HEK293T (cell line): ENCODE measurements at regions not wholly inside any gene's neighbourhood (a gene's known extent, or its start where the extent isn't known, plus 50 kb on each side); places are given as distances from the start of the nearest gene placed in this dataset.

Experiments
- CTCF ChIA-PET: fragments of 350-600 bp; formaldehyde crosslinking; extraction: SDS; loops from one replicate; lab custom pipeline; 2021; ENCODE audit warnings: antibody characterized with exemption, inconsistent platforms; lab: Yijun Ruan, JAX
- POLR2A ChIA-PET: fragments of 350-600 bp; formaldehyde crosslinking; extraction: SDS; loops from one replicate; lab custom pipeline; 2020; ENCODE audit warnings: antibody characterized with exemption, inconsistent platforms; lab: Yijun Ruan, JAX
- DNase-seq: peaks from one replicate; pipeline ENCODE4 v3.0.0; 2012; ENCODE audit warnings: mixed read lengths; ENCODE audit errors: extremely low spot score
- ARNT ChIP-seq: fragments of 450-650 bp; IDR thresholded peaks from 2 replicates; pipeline ENCODE4 v1.6.1; 2017; ENCODE audit warnings: mild to moderate bottlenecking
- BHLHE40 ChIP-seq: fragments of 450-650 bp; IDR thresholded peaks from 2 replicates; pipeline ENCODE4 v1.6.1; 2016; ENCODE audit warnings: mild to moderate bottlenecking, moderate library complexity, borderline replicate concordance
- CTBP1 ChIP-seq: fragments of 450-650 bp; IDR thresholded peaks from 2 replicates; pipeline ENCODE4 v1.6.1; 2016; ENCODE audit warnings: borderline replicate concordance
- ELF4 ChIP-seq: fragments of 450-650 bp; IDR thresholded peaks from 2 replicates; pipeline ENCODE4 v1.6.1; 2017; ENCODE audit warnings: antibody characterized with exemption
- FOXA1 ChIP-seq: fragments of 450-650 bp; IDR thresholded peaks from 2 replicates; pipeline ENCODE4 v1.6.1; 2016; ENCODE audit warnings: mild to moderate bottlenecking
- FOXK2 ChIP-seq: fragments of 450-650 bp; IDR thresholded peaks from 2 replicates; pipeline ENCODE4 v1.6.1; 2016; ENCODE audit warnings: mild to moderate bottlenecking
- FOXM1 ChIP-seq: fragments of 450-650 bp; IDR thresholded peaks from 2 replicates; pipeline ENCODE4 v1.6.1; 2017; ENCODE audit warnings: mild to moderate bottlenecking, borderline replicate concordance
- HDGF ChIP-seq: fragments of 450-650 bp; IDR thresholded peaks from 2 replicates; pipeline ENCODE4 v1.6.1; 2017; ENCODE audit warnings: antibody characterized with exemption, borderline replicate concordance
- L3MBTL2 ChIP-seq: fragments of 450-650 bp; conservative IDR thresholded peaks from 2 replicates; pipeline ENCODE4 v1.6.1; 2016; ENCODE audit warnings: mild to moderate bottlenecking
- LEF1 ChIP-seq: fragments of 450-650 bp; IDR thresholded peaks from 2 replicates; pipeline ENCODE4 v1.6.1; 2017; ENCODE audit warnings: mild to moderate bottlenecking, borderline replicate concordance
- NFRKB ChIP-seq: fragments of 450-650 bp; IDR thresholded peaks from 2 replicates; pipeline ENCODE4 v1.6.1; 2016; ENCODE audit warnings: mild to moderate bottlenecking, moderate library complexity
- SP1 ChIP-seq: fragments of 450-650 bp; IDR thresholded peaks from 2 replicates; pipeline ENCODE4 v1.6.1; 2017
- SUZ12 ChIP-seq: fragments of 450-650 bp; IDR thresholded peaks from 2 replicates; pipeline ENCODE4 v1.6.1; 2016; ENCODE audit warnings: mild to moderate bottlenecking
- TARDBP ChIP-seq: fragments of 450-650 bp; IDR thresholded peaks from 2 replicates; pipeline ENCODE4 v1.6.1; 2016
- ZNF384 ChIP-seq: fragments of 450-650 bp; IDR thresholded peaks from 2 replicates; pipeline ENCODE4 v1.6.1; 2016
- TF ChIP-seq, protein P1 (sequence below): fragments of 450-650 bp; IDR thresholded peaks from 2 replicates; pipeline ENCODE4 v1.6.1; 2016

- TF ChIP-seq NFRKB (no peak), SUZ12 (no peak), L3MBTL2 (no peak), HDGF (no peak), ZNF384 (no peak), ELF4 (no peak), LEF1 (no peak), SP1 (no peak), BHLHE40 (no peak), CTBP1 (no peak), FOXK2 (no peak), FOXA1 (no peak), FOXM1 (no peak), ARNT (no peak), TARDBP (no peak)
- TF ChIP-seq, protein P1, sequence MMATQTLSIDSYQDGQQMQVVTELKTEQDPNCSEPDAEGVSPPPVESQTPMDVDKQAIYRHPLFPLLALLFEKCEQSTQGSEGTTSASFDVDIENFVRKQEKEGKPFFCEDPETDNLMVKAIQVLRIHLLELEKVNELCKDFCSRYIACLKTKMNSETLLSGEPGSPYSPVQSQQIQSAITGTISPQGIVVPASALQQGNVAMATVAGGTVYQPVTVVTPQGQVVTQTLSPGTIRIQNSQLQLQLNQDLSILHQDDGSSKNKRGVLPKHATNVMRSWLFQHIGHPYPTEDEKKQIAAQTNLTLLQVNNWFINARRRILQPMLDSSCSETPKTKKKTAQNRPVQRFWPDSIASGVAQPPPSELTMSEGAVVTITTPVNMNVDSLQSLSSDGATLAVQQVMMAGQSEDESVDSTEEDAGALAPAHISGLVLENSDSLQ: no peak
- POLR2A ChIA-PET: no interaction called here
- no peak for DNase-seq
- CTCF ChIA-PET: no interaction called here
Observed at GRCh38 chr2:81542119-81542518, 1237.6 kb upstream of the LRRTM1 start.

DNA sequence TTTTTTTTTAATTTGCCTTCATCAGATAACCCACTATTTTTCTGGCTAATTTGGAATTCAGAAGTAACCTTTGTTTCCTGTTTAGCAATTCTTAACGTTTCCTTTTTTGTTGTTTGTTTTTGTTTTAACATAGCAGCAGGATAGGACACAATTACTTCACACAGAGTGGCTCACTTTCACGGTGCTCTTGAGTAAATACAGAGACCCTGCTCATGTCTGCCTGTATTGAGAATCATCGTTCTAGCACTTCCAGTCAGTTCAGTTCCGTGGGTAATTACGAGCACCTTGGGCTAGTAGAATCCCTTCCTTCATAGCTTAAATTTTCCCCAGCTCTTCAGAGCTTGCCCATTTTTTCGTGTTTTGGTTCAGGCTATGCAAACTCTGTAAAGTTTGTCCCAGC is 1225.4 kb upstream of the LRRTM1 start:
- POLR2A ChIA-PET: no interaction called here
- no peak for DNase-seq
- CTCF ChIA-PET: no interaction called here
- no peak for TF ChIP-seq ZNF384

DNA sequence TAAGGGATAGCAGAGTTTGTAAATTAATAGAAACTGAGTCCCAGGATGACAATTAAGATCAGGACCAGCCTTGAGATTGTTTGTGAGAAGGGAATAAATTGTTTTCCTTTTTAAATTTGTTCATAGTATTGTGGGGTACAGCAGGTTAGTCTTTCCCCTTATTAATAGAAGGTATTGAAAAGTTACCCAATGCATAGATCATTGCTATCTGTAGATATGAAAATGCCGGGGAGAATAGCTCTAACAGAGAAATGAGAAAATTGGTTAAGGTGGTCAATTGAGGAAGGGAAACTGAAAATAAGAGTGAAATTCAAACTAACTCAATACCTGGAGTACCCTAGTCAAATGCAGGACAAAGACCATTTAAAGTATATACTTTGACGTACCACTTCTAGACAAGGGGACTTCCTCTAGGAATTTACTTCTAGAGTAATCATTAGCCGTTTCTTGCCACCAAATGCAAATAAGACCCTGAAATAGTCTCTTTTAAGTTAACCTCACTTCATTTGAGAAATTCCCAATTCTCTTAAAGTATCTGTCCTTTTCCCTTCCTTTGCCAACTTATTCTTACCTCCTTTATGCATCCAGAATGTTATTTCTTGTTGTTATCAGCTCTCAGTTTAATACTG is 1224.4 kb upstream of the LRRTM1 start:
- POLR2A ChIA-PET: no interaction called here
- no peak for DNase-seq
- CTCF ChIA-PET: no interaction called here
- no peak for TF ChIP-seq HDGF
- TF ChIP-seq L3MBTL2: no peak
- TF ChIP-seq ELF4: no peak
- TF ChIP-seq CTBP1: no peak
- no peak for TF ChIP-seq LEF1
- no peak for TF ChIP-seq SUZ12
- TF ChIP-seq SP1: no peak
- no peak for TF ChIP-seq FOXA1
- TF ChIP-seq ZNF384: no peak
- no peak for TF ChIP-seq FOXK2
- no peak for TF ChIP-seq FOXM1
- TF ChIP-seq, protein P1: no peak
- TF ChIP-seq NFRKB: no peak

DNA sequence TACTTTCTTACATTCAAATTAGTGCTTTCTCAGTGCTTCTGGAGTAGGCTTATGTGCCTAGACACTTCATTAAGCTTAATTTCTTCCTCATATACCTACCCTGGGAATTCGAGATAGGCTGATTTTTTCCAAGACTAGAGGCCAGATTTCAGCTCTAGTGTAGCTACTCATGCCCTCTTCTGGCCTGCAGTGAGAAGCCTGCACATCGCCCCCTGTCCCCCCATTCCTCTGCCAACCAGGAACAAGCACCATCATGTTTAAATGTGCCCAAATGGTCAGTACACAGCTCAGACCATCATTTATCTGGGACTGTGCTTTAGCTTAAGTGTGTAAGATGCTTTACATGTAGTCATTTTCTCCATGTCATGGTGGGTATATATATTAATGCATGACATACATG is 1218.8 kb upstream of the LRRTM1 start:
- POLR2A ChIA-PET: no interaction called here
- TF ChIP-seq L3MBTL2 (no peak), ELF4 (no peak), ARNT (no peak), FOXA1 (no peak), SP1 (no peak), LEF1 (no peak), TARDBP (no peak), NFRKB (no peak), ZNF384 (no peak), CTBP1 (no peak), HDGF (no peak), SUZ12 (no peak), FOXK2 (no peak), FOXM1 (no peak), BHLHE40 (no peak)
- TF ChIP-seq, protein P1: no peak
- CTCF ChIA-PET: no interaction called here
- no peak for DNase-seq

GRCh38 chr2:81513328-81513727 is 1208.8 kb upstream of the LRRTM1 start:
- no peak for DNase-seq
- POLR2A ChIA-PET: no interaction called here
- CTCF ChIA-PET: no interaction called here
- TF ChIP-seq L3MBTL2 (no peak), HDGF (no peak)

GRCh38 chr2:81505586-81505985 is 1201.0 kb upstream of the LRRTM1 start:
- DNase-seq: no peak
- TF ChIP-seq NFRKB: no peak
- no peak for TF ChIP-seq ZNF384
- TF ChIP-seq HDGF: no peak
- ChIA-PET POLR2A (no interaction called here), CTCF (no interaction called here)

GRCh38 chr2:81495556-81495955 is 1191.0 kb upstream of the LRRTM1 start:
- CTCF ChIA-PET: no interaction called here
- POLR2A ChIA-PET: no interaction called here
- TF ChIP-seq FOXA1: no peak
- TF ChIP-seq ELF4: no peak
- no peak for DNase-seq
